A673 (cell line): ENCODE measurements at regions not wholly inside any gene's neighbourhood (a gene's known extent, or its start where the extent isn't known, plus 50 kb on each side); places are given as distances from the start of the nearest gene placed in this dataset.

Experiments
- BruUV-seq: library from RNA; stranded (reverse); fragments of 400-500 nt; replicated peaks from 2 replicates; lab custom pipeline; 2021; lab: Mats Ljungman, UMichigan
- CTCF ChIA-PET: fragments of 300-600 bp; sonication (Branson Sonifier 250); formaldehyde crosslinking; loops from one replicate; lab custom pipeline; 2022; ENCODE audit warnings: antibody characterized with exemption; lab: Charles Lee
- POLR2A ChIA-PET: fragments of 300-600 bp; sonication (Branson Sonifier 250); formaldehyde crosslinking; loops from one replicate; lab custom pipeline; 2022; ENCODE audit warnings: antibody characterized with exemption; ENCODE audit not compliant: low non-redundant PET; lab: Charles Lee
- DNase-seq: peaks from one replicate; pipeline ENCODE4 v3.0.0-alpha.2; 2015; ENCODE audit warnings: low spot score
- H3K27ac ChIP-seq: fragments of 200-600 bp; sonication (generic); 2 replicates; pipeline ENCODE4 v1.5.1; 2016; ENCODE audit warnings: mixed run types, low read depth, mild to moderate bottlenecking, mixed read lengths, antibody characterized with exemption, low read length; ENCODE audit not compliant: poor library complexity, severe bottlenecking
- H3K27me3 ChIP-seq: fragments of 200-600 bp; sonication (generic); replicated peaks from 2 replicates; pipeline ENCODE4 v1.6.1; 2017; ENCODE audit warnings: mixed run types, low read depth, mild to moderate bottlenecking, mixed read lengths, antibody characterized with exemption, low read length; ENCODE audit not compliant: insufficient read depth, poor library complexity
- H3K36me3 ChIP-seq: fragments of 200-600 bp; sonication (generic); 2 replicates; pipeline ENCODE4 v1.6.1; 2016; ENCODE audit warnings: mixed run types, mild to moderate bottlenecking, mixed read lengths, antibody characterized with exemption, low read length; ENCODE audit not compliant: insufficient read depth, poor library complexity, severe bottlenecking
- H3K4me1 ChIP-seq: fragments of 200-600 bp; sonication (generic); 2 replicates; pipeline ENCODE4 v1.6.1; 2017; ENCODE audit warnings: mixed run types, mild to moderate bottlenecking, mixed read lengths, antibody characterized with exemption, low read length; ENCODE audit not compliant: insufficient read depth, poor library complexity, severe bottlenecking
- H3K4me3 ChIP-seq: fragments of 200-600 bp; sonication (generic); 2 replicates; pipeline ENCODE4 v1.5.1; 2016; ENCODE audit warnings: low read depth, mixed run types, mild to moderate bottlenecking, mixed read lengths, low read length; ENCODE audit not compliant: poor library complexity, severe bottlenecking
- H3K9me3 ChIP-seq: fragments of 200-600 bp; sonication (generic); 2 replicates; pipeline ENCODE4 v1.6.1; 2016; ENCODE audit warnings: mixed run types, low read depth, mild to moderate bottlenecking, mixed read lengths, antibody characterized with exemption, low read length; ENCODE audit not compliant: poor library complexity, severe bottlenecking
- CTCF ChIP-seq: fragments of 300-800, 200-600 bp; sonication (generic); conservative IDR thresholded peaks from 2 replicates; pipeline ENCODE4 v1.5.1; 2017; ENCODE audit warnings: low read depth, mild to moderate bottlenecking, antibody characterized with exemption, low read length, moderate library complexity, mixed read lengths
- EZH2 ChIP-seq: fragments of 200-600 bp; sonication (generic); IDR thresholded peaks from 2 replicates; pipeline ENCODE4 v1.6.1; 2017; ENCODE audit warnings: borderline replicate concordance, low read depth, mild to moderate bottlenecking, mixed read lengths, antibody characterized with exemption, low read length; ENCODE audit not compliant: poor library complexity, severe bottlenecking
- intact Hi-C: fragments of 100-400 bp; cut with micrococcal nuclease; formaldehyde crosslinking; loops from one replicate; pipeline ENCODE4 v1.10.0; 2022; ENCODE audit not compliant: unreplicated experiment

GRCh38 chr4:26192899-26193869, 127.6 kb upstream of the RBPJ start:
- no peaks in the 10 kb centered on the region for H3K4me1 ChIP-seq
- H3K36me3 ChIP-seq, result no peaks in the 10 kb centered on the region
- ChIA-PET POLR2A (no interaction called here), CTCF (no interaction called here)
- no peak overlapping the region for H3K4me3 ChIP-seq
- no peak for DNase-seq
- H3K27ac ChIP-seq, result no peak overlapping the region
- BruUV-seq, result no TSS peak
- no peaks in the 10 kb centered on the region for H3K27me3 ChIP-seq
- no peaks in the 10 kb centered on the region for H3K9me3 ChIP-seq
- intact Hi-C loops, result no loop called here
- TF ChIP-seq CTCF (0 out of 2 replicates have a peak, but pooled peaks have one; percentile 13), EZH2 (no peak)

- ChIA-PET CTCF (no interaction called here), POLR2A (no interaction called here)
- TF ChIP-seq CTCF (no peak), EZH2 (no peak)
- no peaks in the 10 kb centered on the region for H3K9me3 ChIP-seq
- BruUV-seq, result no TSS peak
- no peaks in the 10 kb centered on the region for H3K36me3 ChIP-seq
- H3K27ac ChIP-seq, result no peak overlapping the region
- intact Hi-C loops, result no loop called here
- H3K4me3 ChIP-seq, result no peak overlapping the region
- peaks cover 14% of the 10 kb centered on the region for H3K27me3 ChIP-seq
- no peak for DNase-seq
- no peaks in the 10 kb centered on the region for H3K4me1 ChIP-seq
Measured at GRCh38 chr4:26194764-26195163, 126.0 kb upstream of the RBPJ start.

GRCh38 chr4:26196567-26196966, 124.2 kb upstream of the RBPJ start:
- DNase-seq, result no peak
- no TSS peak for BruUV-seq
- no peaks in the 10 kb centered on the region for H3K9me3 ChIP-seq
- ChIA-PET CTCF (no interaction called here), POLR2A (interaction anchor here (0.5 kb wide), 1 partner anchor 73 kb away, joined by 3 read pairs; no protein-coding TSS in a partner anchor)
- TF ChIP-seq CTCF (no peak), EZH2 (no peak)
- no peaks in the 10 kb centered on the region for H3K36me3 ChIP-seq
- H3K4me3 ChIP-seq, result no peak overlapping the region
- H3K27me3 ChIP-seq, result peaks cover 32% of the 10 kb centered on the region
- intact Hi-C loops, result no loop called here
- no peaks in the 10 kb centered on the region for H3K4me1 ChIP-seq
- H3K27ac ChIP-seq, result no peak overlapping the region
